Neural cell (in vitro differentiated cells): ENCODE measurements at regions not wholly inside any gene's neighbourhood (a gene's known extent, or its start where the extent isn't known, plus 50 kb on each side); places are given as distances from the start of the nearest gene placed in this dataset.

Source experiments
- H2AFZ ChIP-seq: fragments of 200-600, 300-800 bp; sonication (generic), shearing (Covaris generic); 2 replicates; pipeline ENCODE4 v1.6.0; 2014; ENCODE audit warnings: low read depth, mild to moderate bottlenecking, antibody characterized with exemption, low read length, moderate library complexity
- H3F3A ChIP-seq: fragments of 200-600 bp; shearing (Covaris generic); 2 replicates; pipeline ENCODE4 v1.6.1; 2016; ENCODE audit warnings: mild to moderate bottlenecking, moderate library complexity, mixed read lengths, antibody characterized with exemption, low read length; ENCODE audit not compliant: insufficient read depth, poor library complexity, severe bottlenecking
- H3K27ac ChIP-seq: fragments of 200-600, 300-800 bp; sonication (generic), shearing (Covaris generic); 2 replicates; pipeline ENCODE4 v1.5.1; 2014; ENCODE audit warnings: mild to moderate bottlenecking, low read length, moderate library complexity
- H3K27me3 ChIP-seq: fragments of 300-800, 200-600 bp; sonication (generic), shearing (Covaris generic); 2 replicates; pipeline ENCODE4 v1.6.0; 2014; ENCODE audit warnings: mild to moderate bottlenecking, low read depth, low read length, moderate library complexity; ENCODE audit not compliant: insufficient read depth
- H3K36me3 ChIP-seq: fragments of 300-800, 200-600 bp; sonication (generic), shearing (Covaris generic); 2 replicates; pipeline ENCODE4 v1.5.1; 2014; ENCODE audit warnings: mild to moderate bottlenecking, antibody characterized with exemption, low read length, moderate library complexity; ENCODE audit not compliant: insufficient read depth
- H3K4me2 ChIP-seq: fragments of 300-800, 200-600 bp; sonication (generic), shearing (Covaris generic); 2 replicates; pipeline ENCODE4 v1.6.0; 2014; ENCODE audit warnings: mild to moderate bottlenecking, low read length
- H3K4me3 ChIP-seq: fragments of 300-800, 200-600 bp; sonication (generic), shearing (Covaris generic); 2 replicates; pipeline ENCODE4 v1.5.1; 2014; ENCODE audit warnings: mild to moderate bottlenecking, low read length, moderate library complexity
- H3K79me2 ChIP-seq: fragments of 200-600 bp; shearing (Covaris generic); replicated peaks from 2 replicates; pipeline ENCODE4 v1.6.0; 2014; ENCODE audit warnings: mild to moderate bottlenecking, low read length, moderate library complexity; ENCODE audit not compliant: insufficient read depth
- H3K9ac ChIP-seq: fragments of 300-800, 200-600 bp; sonication (generic), shearing (Covaris generic); 2 replicates; pipeline ENCODE4 v1.6.1; 2016; ENCODE audit warnings: mild to moderate bottlenecking, low read length, mixed read lengths
- H3K9me2 ChIP-seq: fragments of 200-600 bp; shearing (Covaris generic); 2 replicates; pipeline ENCODE4 v1.6.1; 2016; ENCODE audit warnings: mild to moderate bottlenecking, low read length, mixed read lengths; ENCODE audit not compliant: insufficient read depth
- H3K9me3 ChIP-seq: fragments of 200-600, 300-800 bp; sonication (generic), shearing (Covaris generic); 2 replicates; pipeline ENCODE4 v1.6.1; 2016; ENCODE audit warnings: mild to moderate bottlenecking, mixed run types, low read length, moderate library complexity, mixed read lengths
- H4K20me1 ChIP-seq: fragments of 200-600 bp; shearing (Covaris generic); 2 replicates; pipeline ENCODE4 v1.6.1; 2016; ENCODE audit warnings: mild to moderate bottlenecking, mixed run types; ENCODE audit not compliant: insufficient read depth
- EP300 ChIP-seq: fragments of 450-650 bp; conservative IDR thresholded peaks from 2 replicates; pipeline ENCODE4 v1.6.1; 2014; ENCODE audit warnings: antibody characterized with exemption, mild to moderate bottlenecking, moderate library complexity; ENCODE audit not compliant: poor library complexity, severe bottlenecking
- EZH2 ChIP-seq: fragments of 200-600, 300-800 bp; shearing (Covaris generic), sonication (generic); IDR thresholded peaks from 2 replicates; pipeline ENCODE4 v1.6.1; 2014; ENCODE audit warnings: antibody characterized with exemption, low read length, borderline replicate concordance, mild to moderate bottlenecking; ENCODE audit not compliant: insufficient read depth, poor library complexity, severe bottlenecking
- MXI1 ChIP-seq: fragments of 450-650 bp; conservative IDR thresholded peaks from 2 replicates; pipeline ENCODE4 v1.6.1; 2014; ENCODE audit warnings: antibody characterized with exemption, mild to moderate bottlenecking; ENCODE audit not compliant: poor library complexity, severe bottlenecking
- POLR2AphosphoS5 ChIP-seq: IDR thresholded peaks from 2 replicates; pipeline ENCODE4 v1.6.1; 2012
- RAD21 ChIP-seq: fragments of 450-650 bp; conservative IDR thresholded peaks from 2 replicates; pipeline ENCODE4 v1.6.1; 2014; ENCODE audit warnings: antibody characterized with exemption, mild to moderate bottlenecking, moderate library complexity
- SMC3 ChIP-seq: fragments of 450-650 bp; conservative IDR thresholded peaks from 2 replicates; pipeline ENCODE4 v1.6.1; 2014; ENCODE audit warnings: antibody characterized with exemption, mild to moderate bottlenecking, moderate library complexity; ENCODE audit not compliant: poor library complexity
- TAF1 ChIP-seq: IDR thresholded peaks from 2 replicates; pipeline ENCODE4 v1.6.1; 2012; ENCODE audit warnings: low read depth
- TF ChIP-seq, protein P1 (sequence below): IDR thresholded peaks from 2 replicates; pipeline ENCODE4 v1.6.1; 2012; ENCODE audit warnings: borderline replicate concordance
- TF ChIP-seq, protein P2 (sequence below): fragments of 450-650 bp; IDR thresholded peaks from 2 replicates; pipeline ENCODE4 v1.5.1; 2014; ENCODE audit warnings: antibody characterized with exemption, mild to moderate bottlenecking, moderate library complexity; ENCODE audit not compliant: poor library complexity, severe bottlenecking

DNA sequence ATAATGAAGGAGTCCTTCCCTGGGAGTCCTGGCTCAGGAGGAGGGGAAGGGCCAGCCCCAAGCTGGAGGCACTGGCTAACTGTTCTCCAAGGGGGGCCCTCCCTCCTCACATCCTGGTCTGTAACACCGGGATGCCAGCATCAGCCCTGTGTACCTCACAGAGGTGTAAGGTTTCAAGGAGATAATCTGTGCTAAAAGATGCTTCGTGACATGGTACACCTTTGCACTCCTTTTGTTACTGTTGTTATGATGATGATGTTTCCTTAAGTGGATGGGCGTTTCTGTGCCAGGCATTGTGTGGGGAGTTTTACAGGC lies 236.7 kb upstream of the TNRC6C start:
- Histone ChIP-seq H3K27me3 (peaks cover 8% of the 10 kb centered on the region), H3K36me3 (no peaks in the 10 kb centered on the region), H3K79me2 (no peaks in the 10 kb centered on the region), H3K9me2 (no peaks in the 10 kb centered on the region), H3K9ac (no peak overlapping the region), H2AFZ (no peak overlapping the region), H4K20me1 (no peaks in the 10 kb centered on the region), H3K9me3 (no peaks in the 10 kb centered on the region), H3F3A (no peaks in the 10 kb centered on the region), H3K4me2 (no peak overlapping the region), H3K27ac (no peak overlapping the region), H3K4me3 (no peak overlapping the region)
- TF ChIP-seq, protein P1, sequence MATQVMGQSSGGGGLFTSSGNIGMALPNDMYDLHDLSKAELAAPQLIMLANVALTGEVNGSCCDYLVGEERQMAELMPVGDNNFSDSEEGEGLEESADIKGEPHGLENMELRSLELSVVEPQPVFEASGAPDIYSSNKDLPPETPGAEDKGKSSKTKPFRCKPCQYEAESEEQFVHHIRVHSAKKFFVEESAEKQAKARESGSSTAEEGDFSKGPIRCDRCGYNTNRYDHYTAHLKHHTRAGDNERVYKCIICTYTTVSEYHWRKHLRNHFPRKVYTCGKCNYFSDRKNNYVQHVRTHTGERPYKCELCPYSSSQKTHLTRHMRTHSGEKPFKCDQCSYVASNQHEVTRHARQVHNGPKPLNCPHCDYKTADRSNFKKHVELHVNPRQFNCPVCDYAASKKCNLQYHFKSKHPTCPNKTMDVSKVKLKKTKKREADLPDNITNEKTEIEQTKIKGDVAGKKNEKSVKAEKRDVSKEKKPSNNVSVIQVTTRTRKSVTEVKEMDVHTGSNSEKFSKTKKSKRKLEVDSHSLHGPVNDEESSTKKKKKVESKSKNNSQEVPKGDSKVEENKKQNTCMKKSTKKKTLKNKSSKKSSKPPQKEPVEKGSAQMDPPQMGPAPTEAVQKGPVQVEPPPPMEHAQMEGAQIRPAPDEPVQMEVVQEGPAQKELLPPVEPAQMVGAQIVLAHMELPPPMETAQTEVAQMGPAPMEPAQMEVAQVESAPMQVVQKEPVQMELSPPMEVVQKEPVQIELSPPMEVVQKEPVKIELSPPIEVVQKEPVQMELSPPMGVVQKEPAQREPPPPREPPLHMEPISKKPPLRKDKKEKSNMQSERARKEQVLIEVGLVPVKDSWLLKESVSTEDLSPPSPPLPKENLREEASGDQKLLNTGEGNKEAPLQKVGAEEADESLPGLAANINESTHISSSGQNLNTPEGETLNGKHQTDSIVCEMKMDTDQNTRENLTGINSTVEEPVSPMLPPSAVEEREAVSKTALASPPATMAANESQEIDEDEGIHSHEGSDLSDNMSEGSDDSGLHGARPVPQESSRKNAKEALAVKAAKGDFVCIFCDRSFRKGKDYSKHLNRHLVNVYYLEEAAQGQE, result no peak
- TF ChIP-seq MXI1 (no peak), RAD21 (no peak), EP300 (no peak), TAF1 (no peak), EZH2 (no peak), SMC3 (no peak), POLR2AphosphoS5 (no peak)
- TF ChIP-seq, protein P2, sequence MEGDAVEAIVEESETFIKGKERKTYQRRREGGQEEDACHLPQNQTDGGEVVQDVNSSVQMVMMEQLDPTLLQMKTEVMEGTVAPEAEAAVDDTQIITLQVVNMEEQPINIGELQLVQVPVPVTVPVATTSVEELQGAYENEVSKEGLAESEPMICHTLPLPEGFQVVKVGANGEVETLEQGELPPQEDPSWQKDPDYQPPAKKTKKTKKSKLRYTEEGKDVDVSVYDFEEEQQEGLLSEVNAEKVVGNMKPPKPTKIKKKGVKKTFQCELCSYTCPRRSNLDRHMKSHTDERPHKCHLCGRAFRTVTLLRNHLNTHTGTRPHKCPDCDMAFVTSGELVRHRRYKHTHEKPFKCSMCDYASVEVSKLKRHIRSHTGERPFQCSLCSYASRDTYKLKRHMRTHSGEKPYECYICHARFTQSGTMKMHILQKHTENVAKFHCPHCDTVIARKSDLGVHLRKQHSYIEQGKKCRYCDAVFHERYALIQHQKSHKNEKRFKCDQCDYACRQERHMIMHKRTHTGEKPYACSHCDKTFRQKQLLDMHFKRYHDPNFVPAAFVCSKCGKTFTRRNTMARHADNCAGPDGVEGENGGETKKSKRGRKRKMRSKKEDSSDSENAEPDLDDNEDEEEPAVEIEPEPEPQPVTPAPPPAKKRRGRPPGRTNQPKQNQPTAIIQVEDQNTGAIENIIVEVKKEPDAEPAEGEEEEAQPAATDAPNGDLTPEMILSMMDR, result no peak

DNA sequence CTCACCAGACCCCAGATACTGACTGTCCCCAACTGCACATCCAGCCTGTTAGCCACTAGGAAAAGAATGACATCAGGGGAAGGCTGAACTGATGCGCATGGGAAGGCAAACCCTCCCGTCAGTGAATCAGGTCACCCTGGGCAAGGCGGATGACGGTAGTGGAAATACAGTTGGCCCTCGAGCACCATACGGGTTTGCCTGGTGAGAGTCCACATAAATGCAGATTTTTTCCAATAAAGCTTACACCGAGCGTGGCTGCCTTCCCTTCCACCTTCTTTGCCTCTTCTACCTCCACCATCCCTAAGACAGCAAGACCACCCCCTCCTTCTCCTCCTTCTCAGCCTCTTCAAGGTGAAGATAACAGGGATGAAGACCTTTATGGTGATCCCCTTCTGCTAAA lies 236.1 kb upstream of the TNRC6C start:
- H3K4me2 ChIP-seq, result no peak overlapping the region
- no peak overlapping the region for H3K9ac ChIP-seq
- TF ChIP-seq, protein P1, result no peak
- TF ChIP-seq, protein P2, result no peak
- TF ChIP-seq EP300 (no peak), TAF1 (no peak), SMC3 (no peak), EZH2 (no peak), RAD21 (no peak), POLR2AphosphoS5 (no peak), MXI1 (no peak)
- H3K79me2 ChIP-seq, result no peaks in the 10 kb centered on the region
- H3F3A ChIP-seq, result no peaks in the 10 kb centered on the region
- H4K20me1 ChIP-seq, result no peaks in the 10 kb centered on the region
- H3K4me3 ChIP-seq, result no peak overlapping the region
- H3K27ac ChIP-seq, result no peak overlapping the region
- no peaks in the 10 kb centered on the region for H3K36me3 ChIP-seq
- H3K27me3 ChIP-seq, result peaks cover 8% of the 10 kb centered on the region
- H2AFZ ChIP-seq, result no peak overlapping the region
- H3K9me2 ChIP-seq, result no peaks in the 10 kb centered on the region
- H3K9me3 ChIP-seq, result no peaks in the 10 kb centered on the region
